ENCODE measurements at regions not wholly inside any gene's neighbourhood (a gene's known extent, or its start where the extent isn't known, plus 50 kb on each side); places are given as distances from the start of the nearest gene placed in this dataset.

GRCh38 chr13:29903996-29904395, 53.6 kb upstream of the UBL3 start:
- Histone ChIP-seq H3K4me3 (no peak overlapping the region), H3K9ac (ENCODE audit: low read depth in 2 of 2, low read length in 2 of 2) (no peak overlapping the region), H3K27me3 (no peaks in the 10 kb centered on the region), H3K4me1 (peaks cover 12% of the 10 kb centered on the region), H3K36me3 (no peaks in the 10 kb centered on the region), H3K9me3 (no peaks in the 10 kb centered on the region), H3K27ac (peak overlapping the region; percentile 43)
- intact Hi-C loops (cut with DNase I) = no loop called here
- TF ChIP-seq CTCF (IDR thresholded peaks at IDR 0.05) = no peak
- no peak for DNase-seq

- Histone ChIP-seq H3K27ac (peak overlapping the region; percentile 71), H3K36me3 (no peaks in the 10 kb centered on the region), H3K4me3 (no peak overlapping the region), H3K27me3 (no peaks in the 10 kb centered on the region), H3K9ac (ENCODE audit: low read depth in 2 of 2, low read length in 2 of 2) (no peak overlapping the region), H3K9me3 (no peaks in the 10 kb centered on the region), H3K4me1 (peaks cover 12% of the 10 kb centered on the region)
- no peak for TF ChIP-seq CTCF (IDR thresholded peaks at IDR 0.05)
- DNase-seq = peak; percentile 62
- intact Hi-C loops (cut with DNase I) = no loop called here
These were observed 53.1 kb upstream of the UBL3 start for GRCh38 chr13:29903543-29903942.

- no peak for DNase-seq
- intact Hi-C loops (cut with DNase I) = no loop called here
- no peak for TF ChIP-seq CTCF (IDR thresholded peaks at IDR 0.05)
- no peak overlapping the region for H3K4me3 ChIP-seq
- no peaks in the 10 kb centered on the region for H3K27me3 ChIP-seq
- peaks cover 12% of the 10 kb centered on the region for H3K4me1 ChIP-seq
- H3K9ac ChIP-seq (ENCODE audit: low read depth in 2 of 2, low read length in 2 of 2) = peak overlapping the region in 1 of 2 donors; percentile 19
- peak overlapping the region; percentile 71 for H3K27ac ChIP-seq
- no peaks in the 10 kb centered on the region for H3K9me3 ChIP-seq
- H3K36me3 ChIP-seq = no peaks in the 10 kb centered on the region
These were observed 52.4 kb upstream of the UBL3 start for GRCh38 chr13:29902632-29903305.

GRCh38 chr13:29901710-29902631, 51.6 kb upstream of the UBL3 start:
- Histone ChIP-seq H3K27me3 (no peaks in the 10 kb centered on the region), H3K9me3 (no peaks in the 10 kb centered on the region), H3K4me1 (peaks cover 12% of the 10 kb centered on the region), H3K9ac (ENCODE audit: low read depth in 2 of 2, low read length in 2 of 2) (peak overlapping the region in 1 of 2 donors; percentile 19), H3K36me3 (no peaks in the 10 kb centered on the region), H3K27ac (peak overlapping the region; percentile 71), H3K4me3 (no peak overlapping the region)
- TF ChIP-seq CTCF (IDR thresholded peaks at IDR 0.05) = no peak
- peak; percentile 66 for DNase-seq
- intact Hi-C loops (cut with DNase I) = no loop called here
